ENCODE measurements at regions not wholly inside any gene's neighbourhood (a gene's known extent, or its start where the extent isn't known, plus 50 kb on each side); places are given as distances from the start of the nearest gene placed in this dataset.

GRCh38 chr16:72298961-72299360 lies 127.0 kb upstream of the PMFBP1 start:
- Histone ChIP-seq H3K27ac (no peak overlapping the region), H3K4me3 (no peak overlapping the region), H3K4me1 (no peaks in the 10 kb centered on the region), H3K9me3 (no peaks in the 10 kb centered on the region), H3K36me3 (no peaks in the 10 kb centered on the region), H3K27me3 (no peaks in the 10 kb centered on the region)
- DNase-seq = no peak
- intact Hi-C loops (cut with DNase I; ENCODE audit: low total_unique reads) = no loop called here
- no peak for TF ChIP-seq CTCF (IDR thresholded peaks at IDR 0.05)

DNA sequence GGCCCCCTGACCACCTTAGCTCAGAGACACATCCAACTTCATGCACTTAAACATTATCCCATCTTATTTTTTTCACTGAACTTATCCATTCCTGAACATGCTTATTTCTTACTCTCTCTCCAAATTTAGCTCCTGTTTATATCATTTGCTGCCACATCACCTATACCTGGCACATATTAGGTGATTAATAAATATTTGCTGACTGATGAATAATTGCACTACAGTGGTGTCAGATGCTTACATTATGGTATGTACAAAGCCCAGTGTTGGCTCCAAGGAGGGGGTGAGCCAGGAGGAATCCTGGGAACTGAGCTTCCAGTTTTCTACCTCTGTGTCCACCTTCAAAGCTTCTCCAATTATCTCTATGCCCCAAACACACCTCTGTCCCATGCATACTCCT lies 124.0 kb upstream of the PMFBP1 start:
- DNase-seq = no peak
- Histone ChIP-seq H3K36me3 (no peaks in the 10 kb centered on the region), H3K4me1 (peaks cover 0 to 15% (median 5%) of the 10 kb centered on the region in 4 donors), H3K27ac (no peak overlapping the region), H3K4me3 (no peak overlapping the region), H3K9me3 (no peaks in the 10 kb centered on the region), H3K27me3 (no peaks in the 10 kb centered on the region)
- intact Hi-C loops (cut with DNase I; ENCODE audit: low total_unique reads) = no loop called here
- no peak for TF ChIP-seq CTCF (IDR thresholded peaks at IDR 0.05)

GRCh38 chr16:72291531-72291981 lies 119.6 kb upstream of the PMFBP1 start:
- H3K36me3 ChIP-seq = no peaks in the 10 kb centered on the region
- H3K27ac ChIP-seq = peak overlapping the region; percentile 75 to 80
- no peak overlapping the region for H3K4me3 ChIP-seq
- no peak for TF ChIP-seq CTCF (IDR thresholded peaks at IDR 0.05)
- H3K4me1 ChIP-seq = peaks cover 0 to 21% (median 5%) of the 10 kb centered on the region in 4 donors
- H3K9me3 ChIP-seq = no peaks in the 10 kb centered on the region
- no peaks in the 10 kb centered on the region for H3K27me3 ChIP-seq
- intact Hi-C loops (cut with DNase I; ENCODE audit: low total_unique reads) = no loop called here
- no peak for DNase-seq

- Histone ChIP-seq H3K36me3 (no peaks in the 10 kb centered on the region), H3K4me1 (peaks cover 0 to 21% (median 5%) of the 10 kb centered on the region in 4 donors), H3K27ac (peak overlapping the region; percentile 75 to 80), H3K9me3 (no peaks in the 10 kb centered on the region), H3K4me3 (no peak overlapping the region), H3K27me3 (no peaks in the 10 kb centered on the region)
- DNase-seq = no peak
- TF ChIP-seq CTCF (IDR thresholded peaks at IDR 0.05) = no peak
- intact Hi-C loops (cut with DNase I; ENCODE audit: low total_unique reads) = no loop called here
These were observed 119.2 kb upstream of the PMFBP1 start for GRCh38 chr16:72291121-72291520.

DNA sequence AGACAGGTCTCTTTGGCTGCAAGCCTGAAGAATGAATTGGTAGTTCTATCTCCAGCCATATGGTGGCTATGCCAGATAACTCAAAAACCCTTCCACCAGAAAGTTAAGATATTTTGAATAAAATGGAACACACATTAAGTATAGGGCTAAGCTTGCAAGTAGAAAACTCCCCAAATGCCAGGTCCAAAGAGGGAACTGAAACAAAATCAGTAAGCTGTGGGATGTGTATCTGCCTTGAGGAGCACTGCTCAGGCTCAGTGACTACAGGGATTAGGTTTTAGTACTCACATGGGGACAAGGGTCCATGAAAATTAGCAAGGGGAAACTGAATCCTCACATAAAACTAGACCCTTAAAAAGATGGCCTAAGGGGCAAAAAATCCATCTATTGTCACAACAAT lies 115.7 kb upstream of the PMFBP1 start:
- Histone ChIP-seq H3K4me1 (peaks cover 0 to 21% (median 5%) of the 10 kb centered on the region in 4 donors), H3K36me3 (no peaks in the 10 kb centered on the region), H3K27ac (no peak overlapping the region), H3K4me3 (no peak overlapping the region), H3K9me3 (no peaks in the 10 kb centered on the region), H3K27me3 (no peaks in the 10 kb centered on the region)
- DNase-seq = no peak
- TF ChIP-seq CTCF (IDR thresholded peaks at IDR 0.05) = no peak
- intact Hi-C loops (cut with DNase I; ENCODE audit: low total_unique reads) = no loop called here

Data from tibial artery (tissue), 4 donors.